SW 1271 (cell line): ENCODE measurements at regions not wholly inside any gene's neighbourhood (a gene's known extent, or its start where the extent isn't known, plus 50 kb on each side); places are given as distances from the start of the nearest gene placed in this dataset.

Source experiments
- DNase-seq, 2 experiments: peaks; one replicate each; lab custom pipeline; 2025; lab: John Stamatoyannopoulos, UW

DNA sequence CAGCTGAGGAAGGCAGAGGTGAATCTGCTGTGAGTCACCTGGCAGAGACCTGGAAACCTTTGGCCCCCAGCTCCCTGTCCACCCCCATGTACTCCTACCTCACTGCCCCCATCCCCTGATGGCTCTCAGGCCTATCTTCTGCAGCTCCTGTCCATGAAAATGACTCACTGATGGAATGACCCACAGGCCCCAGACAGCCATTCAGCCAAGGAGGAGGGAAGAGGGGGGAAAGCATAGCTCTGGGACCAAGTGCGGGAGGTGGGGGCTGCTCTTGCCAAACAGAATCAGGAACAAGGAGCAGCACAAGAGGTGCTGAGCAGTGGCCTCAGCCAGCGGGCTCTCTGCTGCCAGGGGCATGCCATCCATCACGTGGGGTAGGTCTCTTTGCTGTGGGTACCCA, 111.4 kb upstream of the C1QTNF9B start:
- no peak for DNase-seq

DNA sequence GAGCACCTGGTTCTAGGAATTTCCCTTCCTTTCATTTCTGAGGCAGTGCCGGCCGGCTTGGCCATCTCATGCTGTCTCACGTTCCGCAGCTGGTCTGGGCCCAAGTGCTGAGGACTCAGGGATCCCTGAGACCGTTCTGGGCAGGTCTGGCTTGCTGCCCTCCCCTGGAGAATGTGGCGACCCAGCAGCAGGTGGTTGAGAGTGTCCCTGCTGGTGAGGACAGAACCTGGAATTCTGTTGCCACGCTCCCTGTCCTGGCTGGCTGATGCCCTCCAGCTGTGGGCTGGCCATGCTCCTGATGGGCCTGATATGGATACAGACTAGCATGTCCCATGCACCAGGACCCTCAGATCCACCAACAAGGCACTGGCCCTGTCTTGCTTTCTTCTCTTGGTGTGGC, 114.0 kb upstream of the C1QTNF9B start:
- DNase-seq, result no peak

DNA sequence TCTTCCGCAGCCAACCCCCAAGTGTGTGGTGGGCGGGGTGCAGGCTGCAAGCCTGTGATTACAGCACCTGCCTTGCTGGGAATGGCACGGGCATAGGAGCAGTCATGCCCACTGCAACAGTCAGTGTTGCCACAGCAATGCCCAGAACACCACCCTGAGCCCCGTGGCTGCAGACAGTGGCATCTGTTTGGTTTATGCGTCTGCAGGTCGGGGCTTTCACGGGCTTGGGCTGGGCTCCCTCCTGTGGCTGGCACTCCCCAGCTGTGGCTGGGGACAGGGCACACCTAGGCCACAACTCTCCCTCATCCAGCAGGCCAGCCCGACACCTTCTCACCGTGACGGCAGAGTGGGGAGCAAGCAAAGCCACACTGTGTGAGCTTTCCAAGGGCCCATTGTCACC, 115.3 kb upstream of the C1QTNF9B start:
- no peak for DNase-seq

DNA sequence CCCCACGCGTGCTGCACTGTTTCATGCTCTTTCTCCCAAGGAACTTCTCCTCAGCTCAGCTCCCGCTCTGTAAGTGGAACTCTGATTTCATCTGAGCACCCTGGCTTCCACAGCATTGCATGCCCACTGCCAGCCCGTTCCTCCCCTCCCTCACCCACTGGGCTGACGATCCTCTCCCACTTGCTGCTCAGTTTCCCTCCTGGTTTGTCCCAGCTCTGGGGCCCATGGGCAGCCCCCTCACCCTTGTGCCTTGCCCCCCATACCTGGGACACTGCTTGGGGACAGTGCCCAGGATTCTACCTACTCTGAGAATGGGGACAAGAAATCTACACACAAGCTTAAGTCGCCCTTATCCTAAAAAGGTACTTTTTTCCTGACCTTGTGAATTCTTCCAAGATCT, 115.9 kb upstream of the C1QTNF9B start:
- DNase-seq, result no peak

DNA sequence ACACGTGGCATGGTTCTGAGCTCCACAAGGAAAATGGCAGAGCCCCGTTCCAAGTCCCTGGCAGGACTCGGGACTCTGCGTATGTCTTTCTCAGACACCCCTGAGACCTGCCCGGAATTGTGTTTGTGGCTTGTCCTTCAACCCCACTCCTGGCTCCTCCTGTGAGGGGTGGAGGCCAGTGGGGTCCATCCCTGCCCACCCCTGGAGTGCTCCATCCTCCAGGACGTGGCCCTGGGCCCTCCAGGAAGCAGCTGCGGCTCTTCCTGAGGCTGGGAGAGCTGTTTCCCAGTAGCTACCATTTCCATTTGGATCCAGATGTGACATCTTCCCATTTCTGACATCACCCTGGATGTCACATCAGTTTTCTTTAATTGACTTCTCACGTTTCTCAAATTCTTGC, 118.7 kb upstream of the C1QTNF9B start:
- DNase-seq, result no peak

DNA sequence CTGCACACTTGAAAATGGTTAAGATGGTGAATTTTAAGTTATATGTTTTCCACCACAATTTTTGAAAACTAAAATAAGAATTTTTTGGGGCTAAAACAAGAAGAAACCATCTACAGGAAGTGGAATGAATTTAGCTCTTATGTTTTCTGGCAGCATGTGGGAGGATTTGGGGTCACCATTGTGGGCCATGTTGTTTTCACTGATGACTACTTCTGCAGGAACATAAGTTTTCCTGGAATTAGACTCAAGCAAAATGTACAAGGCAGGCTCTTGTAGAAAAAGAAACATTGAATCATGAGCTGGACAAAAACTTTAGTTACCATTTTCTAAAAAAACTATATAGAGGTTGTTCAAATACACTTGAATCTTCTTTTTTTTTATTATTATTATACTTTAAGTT, 125.3 kb upstream of the C1QTNF9B start:
- DNase-seq, result no peak

DNA sequence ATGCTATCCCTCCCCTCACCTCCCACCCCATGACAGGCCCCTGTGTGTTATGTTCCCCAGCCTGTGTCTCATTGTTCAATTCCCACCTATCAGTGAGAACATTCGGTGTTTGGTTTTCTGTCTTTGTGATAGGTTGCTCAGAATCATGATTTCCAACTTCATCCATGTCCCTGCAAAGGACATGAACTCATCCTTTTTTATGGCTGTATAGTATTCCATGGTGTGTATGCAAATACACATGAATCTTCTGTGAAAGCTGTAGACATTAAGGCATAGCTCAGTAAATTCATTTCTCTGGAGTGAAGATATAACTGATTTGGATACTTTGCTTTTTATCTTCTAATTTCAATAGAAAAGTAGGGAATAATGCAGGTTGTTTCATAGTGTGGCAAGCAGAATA, 125.8 kb upstream of the C1QTNF9B start:
- DNase-seq, result no peak

DNA sequence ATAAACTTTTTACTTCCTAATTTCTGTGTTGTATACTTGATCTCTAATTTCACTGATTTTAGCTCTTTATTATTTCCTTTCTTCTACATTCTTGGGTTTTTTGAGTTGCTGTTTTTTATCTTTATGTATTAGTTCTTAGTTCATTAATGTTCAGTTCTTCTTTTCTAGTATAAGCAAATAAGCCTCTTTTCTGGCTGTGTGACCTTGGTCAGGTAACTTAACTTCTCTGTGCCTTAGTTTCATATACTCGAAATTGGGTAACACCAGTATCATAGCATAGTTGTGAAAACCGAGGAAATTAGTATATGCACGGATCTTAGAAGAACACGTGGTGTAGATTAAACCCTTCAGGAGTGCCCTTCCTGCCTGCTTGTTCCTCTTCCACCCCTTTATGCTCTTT, 130.2 kb upstream of the C1QTNF9B start:
- DNase-seq, result no peak

DNA sequence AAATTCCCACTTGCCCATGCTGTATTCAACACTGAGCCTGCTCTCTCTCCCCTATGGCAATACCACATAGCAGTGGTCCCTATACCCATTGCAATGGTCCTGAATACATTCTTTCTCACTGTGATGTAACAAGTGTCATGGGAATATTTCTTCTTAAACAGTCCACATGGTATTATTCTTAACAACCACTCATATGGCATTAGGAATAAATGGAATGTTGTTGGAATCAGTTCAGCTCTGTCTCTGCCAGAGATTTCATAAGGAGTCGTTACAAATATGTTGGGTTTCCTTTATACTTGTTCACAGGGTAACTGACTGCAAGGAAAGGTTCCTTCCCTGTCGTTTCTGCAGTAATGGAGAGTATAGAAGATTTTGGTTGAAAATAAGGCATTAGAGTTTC, 128.3 kb upstream of the SPATA13 start:
- DNase-seq, result no peak

DNA sequence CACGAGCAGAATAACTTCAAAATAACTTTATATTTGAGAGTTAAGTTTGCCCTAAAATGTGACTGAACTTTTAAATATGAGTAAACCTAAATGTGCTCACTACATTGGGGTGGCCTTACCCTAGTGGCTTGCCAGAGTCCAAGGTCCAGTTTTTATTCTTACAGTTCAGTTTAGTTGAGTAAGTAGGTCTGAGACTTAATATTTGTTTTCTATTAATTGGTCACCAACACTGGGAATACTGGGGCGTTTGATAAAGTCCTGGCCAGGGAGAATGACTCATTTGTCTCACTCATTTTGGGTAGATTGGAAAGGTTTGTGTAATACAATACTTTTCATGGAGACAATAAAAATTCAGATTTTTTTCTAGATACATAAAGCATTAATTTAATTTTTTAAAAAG, 127.8 kb upstream of the SPATA13 start:
- no peak for DNase-seq

DNA sequence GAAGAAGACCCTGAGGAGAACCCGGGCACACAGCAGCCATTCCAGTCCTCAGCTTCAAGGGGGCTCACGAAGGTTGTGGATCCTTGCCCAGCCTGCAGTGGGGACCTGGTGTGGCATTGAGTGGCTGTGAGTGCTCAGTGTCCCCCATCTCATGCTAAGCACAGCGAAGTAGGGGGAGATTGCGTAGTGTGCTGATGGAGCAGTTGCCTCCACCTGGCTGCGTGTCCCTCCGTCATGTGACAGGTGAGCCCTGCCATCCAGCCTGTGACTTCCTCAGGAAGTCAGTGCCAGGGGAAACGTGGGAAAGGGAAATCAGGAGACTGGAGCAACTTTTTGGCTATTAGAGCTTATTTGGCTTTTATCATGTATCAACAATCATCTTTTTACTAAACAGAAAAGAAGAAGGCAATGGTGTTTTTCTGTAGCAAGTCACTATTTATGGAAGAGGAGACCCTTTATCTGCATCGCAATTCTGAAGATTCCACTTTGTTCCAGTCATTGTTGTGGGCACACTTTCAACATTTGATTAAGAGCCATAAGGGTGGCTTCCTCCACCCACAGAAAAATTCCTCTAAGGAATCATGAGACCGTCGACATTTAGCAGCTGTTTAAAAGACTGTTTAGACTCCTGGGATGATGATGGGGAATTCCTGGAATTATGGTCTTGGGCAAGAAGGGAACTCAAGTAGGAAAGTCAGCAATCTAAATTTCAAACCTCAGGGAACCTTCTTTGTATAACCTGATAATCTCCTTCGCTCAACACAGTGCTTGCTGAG, 126.8 kb upstream of the SPATA13 start:
- no peak for DNase-seq

DNA sequence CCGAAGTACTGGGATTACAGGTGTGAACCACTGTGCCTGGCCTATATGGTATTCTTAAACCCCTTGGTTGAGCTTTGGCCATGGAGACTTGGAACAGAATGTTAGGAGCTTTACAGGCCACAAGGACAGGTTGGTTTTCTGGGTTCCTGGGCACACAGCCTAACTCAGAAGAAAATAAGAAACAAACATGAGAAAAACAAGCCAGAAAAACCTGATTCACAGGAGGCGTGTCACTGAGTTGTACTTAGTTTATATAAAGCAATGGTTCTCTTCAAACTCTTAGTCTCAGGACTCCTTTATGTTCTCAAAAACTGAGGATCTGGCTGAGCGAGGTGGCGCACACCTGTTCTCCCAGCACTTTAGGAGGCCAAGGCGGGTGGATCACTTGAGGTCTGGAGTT, 125.1 kb upstream of the SPATA13 start:
- no peak for DNase-seq

DNA sequence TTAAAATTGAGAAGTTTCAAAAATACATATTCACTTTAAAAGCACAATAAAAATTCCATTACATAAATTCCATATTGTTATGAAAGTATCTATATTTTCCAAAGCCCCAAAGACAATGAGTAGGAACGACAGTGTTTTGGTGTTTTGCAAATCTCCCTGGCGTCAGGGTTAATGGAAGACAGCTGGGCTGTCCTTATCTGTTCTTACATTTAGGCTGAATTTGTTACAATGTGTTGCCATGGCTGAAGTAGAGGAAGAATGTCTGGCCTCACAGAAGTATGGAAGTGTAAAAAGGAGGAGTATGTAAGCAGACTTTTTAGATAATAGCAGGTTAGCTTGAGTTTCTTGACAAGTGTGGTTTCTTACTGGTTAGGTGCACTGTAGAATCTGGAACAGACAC, 124.4 kb upstream of the SPATA13 start:
- DNase-seq, result no peak

DNA sequence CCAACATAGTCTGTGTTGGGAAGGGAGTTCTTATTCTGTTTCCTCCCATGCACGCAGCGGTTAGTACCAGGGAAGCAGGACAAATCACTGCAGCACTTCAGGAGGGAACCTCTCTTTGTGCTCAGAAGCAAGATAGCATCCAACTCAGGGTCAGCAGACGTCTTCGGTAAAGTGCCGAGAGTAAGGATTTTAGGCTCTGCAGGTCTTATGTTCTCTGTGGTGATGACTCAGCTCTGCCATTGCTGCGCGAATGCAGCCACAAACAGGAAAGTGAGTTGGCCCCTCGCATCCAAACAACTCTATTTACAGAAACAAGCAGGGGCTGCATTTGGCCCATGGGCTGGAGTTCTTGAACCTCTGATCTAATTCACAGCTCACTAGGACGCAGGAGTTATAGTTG, 122.1 kb upstream of the SPATA13 start:
- no peak for DNase-seq

DNA sequence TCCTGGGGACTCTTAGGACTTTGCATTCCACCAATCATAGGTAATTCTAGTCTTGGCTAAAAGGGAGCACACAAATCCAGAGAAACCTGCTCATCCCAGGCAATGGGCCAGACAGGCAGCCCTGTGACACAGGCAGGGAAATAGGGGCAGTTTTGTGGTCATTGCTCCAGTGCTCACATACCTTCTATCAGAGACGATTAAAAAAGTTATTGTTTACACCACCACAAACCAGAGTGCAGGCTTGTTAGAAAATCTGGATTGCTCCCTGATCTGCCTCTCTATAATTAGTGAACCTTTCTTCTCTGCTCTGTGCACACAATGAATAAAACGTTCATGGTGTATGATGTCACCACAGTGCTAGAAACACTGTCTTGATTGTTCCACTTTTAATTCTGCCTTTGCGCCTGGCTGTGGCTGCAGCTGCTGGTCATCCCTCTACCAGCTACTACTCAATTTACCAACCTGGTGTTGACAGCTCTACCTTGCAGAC, 121.6 kb upstream of the SPATA13 start:
- no peak for DNase-seq

DNA sequence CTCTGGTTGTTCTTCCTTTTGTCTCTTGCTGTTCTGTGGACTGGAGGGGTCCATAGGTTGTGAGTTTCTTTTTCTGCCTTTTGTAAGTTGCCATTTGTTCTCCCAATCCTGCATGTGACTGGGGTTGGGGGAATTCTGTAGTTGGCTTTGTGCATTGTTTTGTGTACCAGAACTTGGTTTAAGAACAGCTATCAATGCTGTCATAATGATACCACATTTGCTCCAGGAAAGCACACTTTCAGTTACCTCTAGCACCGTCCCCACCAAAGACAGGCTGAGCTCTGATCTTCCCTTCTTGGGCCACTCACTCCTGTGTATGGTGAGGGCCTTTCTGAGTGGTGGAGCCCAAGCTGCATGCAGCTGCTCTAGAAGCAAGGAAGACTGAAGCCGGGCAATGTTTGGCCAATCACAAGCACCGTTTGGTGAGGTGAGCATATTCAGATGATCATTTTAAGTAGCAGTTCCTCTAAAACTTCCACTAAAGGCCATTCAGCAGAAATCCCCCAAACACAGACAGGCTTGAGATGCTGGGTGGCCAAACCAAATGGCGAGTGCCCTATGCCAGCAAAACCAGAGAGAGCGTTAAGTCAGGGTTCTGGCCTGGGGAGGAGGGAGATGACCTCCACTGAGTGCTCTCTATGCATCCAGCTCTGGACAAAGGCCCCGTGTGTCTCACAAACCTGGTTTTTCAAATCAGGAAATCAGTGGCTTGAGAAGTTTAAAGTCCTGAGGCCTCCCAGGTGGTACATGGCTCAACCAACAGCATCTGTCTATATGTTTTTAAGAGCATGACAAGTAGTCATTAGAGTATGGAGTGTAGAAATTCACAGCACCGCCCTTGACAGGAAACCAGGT, 120.7 kb upstream of the SPATA13 start:
- DNase-seq, result no peak

DNA sequence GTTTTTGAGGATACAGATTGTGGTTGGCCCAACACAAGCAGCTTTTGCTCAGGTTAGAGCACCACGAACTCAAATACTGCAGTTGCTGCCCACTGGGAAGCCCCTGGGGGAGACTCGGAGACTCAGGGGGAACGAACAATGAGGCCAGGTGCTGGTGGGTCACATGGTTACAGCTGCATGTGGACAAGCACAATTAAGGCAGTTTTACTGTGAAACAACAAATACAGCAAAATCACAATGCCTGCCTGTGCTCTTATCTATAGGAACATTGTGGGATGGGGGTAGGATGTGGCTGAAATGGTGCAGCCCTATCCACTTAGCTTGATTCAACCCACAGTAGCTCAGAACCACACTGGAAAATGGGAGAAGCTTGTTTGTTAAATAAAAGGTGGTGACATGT, 119.7 kb upstream of the SPATA13 start:
- DNase-seq, result no peak

DNA sequence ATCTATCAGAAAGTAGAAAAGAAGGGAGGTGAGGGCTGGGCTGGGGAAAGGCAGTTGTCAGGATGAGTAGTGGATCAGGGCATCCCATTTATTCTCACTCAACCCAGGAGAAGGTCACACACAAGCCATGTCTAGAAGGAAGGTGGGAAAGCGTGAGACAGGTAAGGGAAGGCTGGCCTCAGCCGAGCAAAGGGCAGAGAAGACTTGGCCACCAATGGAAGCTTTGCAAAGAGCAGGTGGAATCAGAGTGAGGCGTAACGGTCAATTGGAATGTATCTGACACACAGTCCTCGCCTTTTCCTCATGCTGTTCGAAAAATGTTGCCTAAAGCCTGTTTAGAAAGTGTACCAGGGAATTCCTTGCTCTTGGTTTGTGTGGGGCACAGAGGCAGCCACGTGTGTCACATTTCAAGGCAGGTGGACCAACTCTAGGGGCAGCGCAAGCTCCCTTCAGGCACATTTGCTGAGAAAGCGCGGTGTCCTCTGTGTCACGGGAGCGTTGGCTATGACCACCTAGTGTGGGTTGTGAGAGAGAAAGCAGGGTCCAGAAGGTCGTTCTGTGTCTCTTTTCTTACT, 118.8 kb upstream of the SPATA13 start:
- DNase-seq, result no peak

DNA sequence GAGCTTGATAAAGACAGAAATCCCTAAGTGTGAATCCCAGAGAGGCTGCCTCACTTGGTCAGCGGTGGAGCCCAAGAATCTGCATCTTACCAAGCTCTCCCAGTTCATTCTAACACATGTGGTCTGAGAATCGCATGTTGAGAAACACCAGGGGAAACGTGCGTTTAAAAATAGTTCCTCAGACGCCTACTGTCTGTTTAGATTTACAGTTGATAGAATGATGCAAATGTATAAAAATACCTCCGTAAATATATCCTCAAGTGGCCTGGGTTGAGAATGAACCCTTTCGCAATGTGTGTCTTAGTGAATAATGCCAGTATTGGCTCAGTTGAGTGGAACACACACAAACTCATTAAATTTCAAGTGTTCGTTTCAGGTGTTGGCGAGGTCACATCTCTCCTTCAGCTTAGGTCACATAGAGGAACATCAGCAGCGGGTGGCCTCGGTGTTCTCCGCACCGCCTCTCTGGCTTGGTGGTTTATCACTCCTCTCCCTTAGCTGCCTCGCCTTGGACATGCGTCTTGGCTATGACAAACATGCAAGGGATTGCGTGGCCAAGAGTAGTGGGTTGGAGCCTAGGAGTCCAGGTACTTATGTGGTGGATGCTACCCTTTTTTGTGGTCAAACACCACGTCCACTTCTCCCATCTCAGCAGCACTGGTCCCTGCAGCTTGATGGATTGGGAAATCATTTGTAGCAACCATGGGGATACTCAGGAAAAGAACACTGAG, 117.6 kb upstream of the SPATA13 start:
- no peak for DNase-seq

DNA sequence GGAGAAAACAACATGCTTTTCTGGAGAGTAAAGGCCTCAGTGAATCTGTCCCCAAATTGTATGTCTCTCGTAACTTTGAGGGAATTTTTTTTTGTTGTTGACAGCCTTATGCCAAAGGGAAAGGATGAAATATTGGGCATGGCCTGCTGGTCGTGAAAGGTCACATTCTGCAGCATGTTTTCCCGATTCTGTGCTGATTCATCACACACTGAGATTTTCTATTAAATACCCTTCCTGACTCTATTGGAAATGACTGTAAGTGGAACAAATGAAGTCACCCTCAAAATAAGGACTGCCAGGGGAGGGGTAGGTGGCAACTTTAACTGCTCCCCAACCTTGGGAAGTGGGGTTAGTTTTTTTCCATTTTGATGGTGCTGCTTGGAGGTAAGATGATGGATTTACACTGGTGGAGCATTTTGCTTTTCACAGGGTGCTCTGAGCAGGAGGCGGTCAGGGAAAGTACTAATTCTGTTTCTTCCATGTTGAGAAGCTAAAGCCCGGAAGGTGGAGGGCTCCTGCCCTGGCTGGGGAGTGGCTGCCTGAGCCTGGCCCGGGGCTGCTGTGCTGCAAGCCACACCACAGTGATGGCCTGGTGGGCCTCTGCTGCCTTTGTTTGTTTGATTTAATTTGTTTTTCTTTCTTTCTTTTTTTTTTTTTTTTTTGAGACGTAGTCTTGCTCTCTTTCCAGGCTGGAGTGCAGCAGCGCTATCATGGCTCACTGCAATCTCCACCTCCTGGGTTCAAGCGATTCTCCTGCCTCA, 116.8 kb upstream of the SPATA13 start:
- no peak for DNase-seq

DNA sequence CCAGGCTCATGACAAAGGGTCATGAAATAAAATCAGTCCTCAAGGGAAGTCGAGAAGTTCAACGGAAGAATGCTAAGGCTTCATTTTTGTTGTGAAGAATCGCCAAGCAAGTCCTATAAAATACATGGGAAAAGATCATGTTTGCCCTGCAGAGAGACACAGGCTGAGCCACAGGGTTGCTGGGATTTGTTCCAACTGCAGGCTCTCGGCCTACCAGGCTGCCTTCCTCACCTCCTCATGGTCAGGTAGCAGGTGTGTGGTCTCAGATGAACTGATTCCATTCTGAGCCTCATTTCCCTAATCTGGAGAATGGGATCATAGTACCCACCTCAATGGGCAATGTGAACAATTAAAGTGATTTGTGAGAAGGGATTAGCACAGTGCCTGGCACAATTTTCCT, 114.9 kb upstream of the SPATA13 start:
- no peak for DNase-seq

DNA sequence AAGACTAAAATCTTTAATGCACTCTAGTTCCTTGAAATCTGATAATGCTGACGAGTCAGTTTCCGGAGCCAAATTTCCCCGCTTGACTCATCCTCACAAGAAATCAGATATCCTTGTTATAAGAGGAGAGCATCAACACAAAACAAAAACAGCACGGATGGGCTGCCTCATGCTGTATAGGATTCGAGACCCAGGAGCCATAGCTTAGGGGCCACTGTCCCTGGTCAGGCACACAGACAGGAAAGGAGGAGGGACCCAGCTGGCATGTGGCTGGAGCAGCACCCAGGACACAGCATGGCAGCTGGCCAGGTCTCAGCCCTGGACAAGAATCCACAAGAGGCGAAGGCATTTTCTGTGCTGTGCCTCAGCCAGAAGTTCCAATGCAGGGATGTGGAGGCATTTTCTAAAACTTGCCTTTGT, 110.2 kb upstream of the SPATA13 start:
- DNase-seq, result no peak
